Body of pancreas (tissue), 4 donors: ENCODE measurements at regions not wholly inside any gene's neighbourhood (a gene's known extent, or its start where the extent isn't known, plus 50 kb on each side); places are given as distances from the start of the nearest gene placed in this dataset.

ENCODE experiments used
- POLR2A ChIP-seq, 3 donors: fragments of 450-650 bp; IDR thresholded peaks; one replicate each; pipeline ENCODE4 v1.6.1; 2016; ENCODE audit warnings: antibody characterized with exemption in 3 of 3, mild to moderate bottlenecking in 2 of 3
- TF ChIP-seq, protein P1 (sequence below), 7 experiments: fragments of 450-650 bp in 4 of 7; fragments of 200-600 bp in 3 of 7; sonication (generic) in 3 of 7; IDR thresholded peaks; one replicate each; pipeline ENCODE4 v1.5.1; 2016 to 2019; ENCODE audit warnings: antibody characterized with exemption in 7 of 7

DNA sequence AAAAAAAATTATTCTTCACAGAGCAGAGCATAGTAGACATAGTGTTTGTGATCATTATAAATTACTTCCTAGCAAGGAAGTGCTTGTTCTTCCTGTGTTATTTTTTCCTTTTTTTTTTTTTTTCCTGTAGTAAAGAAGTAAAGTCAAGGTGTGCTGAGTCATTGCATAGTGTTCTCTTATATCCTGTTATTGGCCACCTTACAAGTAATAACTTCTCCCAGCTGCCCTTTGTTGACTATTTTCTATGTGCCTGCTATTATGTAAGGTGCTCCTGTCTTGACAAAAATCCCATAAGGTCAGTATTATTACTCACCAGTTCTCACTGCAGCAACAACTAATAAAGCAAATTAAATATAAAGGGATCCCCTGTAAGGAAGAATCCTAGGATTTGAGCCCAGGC, 195.3 kb downstream of the GJA1 start:
- TF ChIP-seq, protein P1, sequence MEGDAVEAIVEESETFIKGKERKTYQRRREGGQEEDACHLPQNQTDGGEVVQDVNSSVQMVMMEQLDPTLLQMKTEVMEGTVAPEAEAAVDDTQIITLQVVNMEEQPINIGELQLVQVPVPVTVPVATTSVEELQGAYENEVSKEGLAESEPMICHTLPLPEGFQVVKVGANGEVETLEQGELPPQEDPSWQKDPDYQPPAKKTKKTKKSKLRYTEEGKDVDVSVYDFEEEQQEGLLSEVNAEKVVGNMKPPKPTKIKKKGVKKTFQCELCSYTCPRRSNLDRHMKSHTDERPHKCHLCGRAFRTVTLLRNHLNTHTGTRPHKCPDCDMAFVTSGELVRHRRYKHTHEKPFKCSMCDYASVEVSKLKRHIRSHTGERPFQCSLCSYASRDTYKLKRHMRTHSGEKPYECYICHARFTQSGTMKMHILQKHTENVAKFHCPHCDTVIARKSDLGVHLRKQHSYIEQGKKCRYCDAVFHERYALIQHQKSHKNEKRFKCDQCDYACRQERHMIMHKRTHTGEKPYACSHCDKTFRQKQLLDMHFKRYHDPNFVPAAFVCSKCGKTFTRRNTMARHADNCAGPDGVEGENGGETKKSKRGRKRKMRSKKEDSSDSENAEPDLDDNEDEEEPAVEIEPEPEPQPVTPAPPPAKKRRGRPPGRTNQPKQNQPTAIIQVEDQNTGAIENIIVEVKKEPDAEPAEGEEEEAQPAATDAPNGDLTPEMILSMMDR (IDR thresholded peaks at IDR 0.05) = no peak
- TF ChIP-seq POLR2A (IDR thresholded peaks at IDR 0.05) = no peak
